ENCODE measurements at regions not wholly inside any gene's neighbourhood (a gene's known extent, or its start where the extent isn't known, plus 50 kb on each side); places are given as distances from the start of the nearest gene placed in this dataset.

DNA sequence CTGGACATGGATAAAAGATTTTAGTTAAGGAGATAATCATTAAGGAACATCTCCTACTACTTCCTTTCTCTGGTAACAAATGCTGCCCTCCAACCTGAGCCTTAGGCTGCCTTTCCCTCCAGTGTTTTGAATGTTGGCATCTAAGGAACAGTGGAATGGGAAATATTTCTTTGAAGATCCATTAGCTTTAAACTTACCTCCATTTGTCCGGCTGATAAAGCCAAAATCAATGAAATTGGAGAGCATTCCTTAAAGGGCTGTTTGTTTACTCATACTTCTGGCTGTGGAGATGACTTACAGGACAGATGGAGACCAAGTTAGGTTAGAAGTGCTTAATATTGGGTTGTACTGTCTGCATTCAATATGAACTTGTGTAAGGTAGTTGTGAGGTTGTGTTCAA lies 439.1 kb downstream of the PLA2G4A start:
- TF ChIP-seq POLR2A (IDR thresholded peaks at IDR 0.05) (no peak), CTCF (IDR thresholded peaks at IDR 0.05) (no peak)

All from esophagus squamous epithelium (tissue), 4 donors.